Fibroblast of pulmonary artery (primary cell): ENCODE measurements at regions not wholly inside any gene's neighbourhood (a gene's known extent, or its start where the extent isn't known, plus 50 kb on each side); places are given as distances from the start of the nearest gene placed in this dataset.

ENCODE experiments used
- DNase-seq: peaks from one replicate; pipeline ENCODE4 v3.0.0-alpha.2; 2010; ENCODE audit warnings: low read depth
- H3K4me3 ChIP-seq: replicated peaks from 2 replicates; pipeline ENCODE4 v1.5.1; 2011; ENCODE audit warnings: low read depth, mild to moderate bottlenecking, control low read depth, low read length, moderate library complexity
- CTCF ChIP-seq: IDR thresholded peaks from 2 replicates; pipeline ENCODE4 v1.5.1; 2011; ENCODE audit warnings: mild to moderate bottlenecking, control low read depth, low read length, inconsistent platforms; ENCODE audit errors: missing control alignments

GRCh38 chr5:105397749-105398148 is 1835.2 kb upstream of the NUDT12 start:
- no peak for TF ChIP-seq CTCF
- no peak for DNase-seq
- H3K4me3 ChIP-seq = no peak overlapping the region

GRCh38 chr5:105392710-105393149 is 1830.1 kb upstream of the NUDT12 start:
- DNase-seq = no peak
- no peak for TF ChIP-seq CTCF
- H3K4me3 ChIP-seq = no peak overlapping the region

GRCh38 chr5:105392122-105392709 is 1829.6 kb upstream of the NUDT12 start:
- H3K4me3 ChIP-seq = no peak overlapping the region
- no peak for TF ChIP-seq CTCF
- DNase-seq = no peak

GRCh38 chr5:105380126-105380525 is 1817.5 kb upstream of the NUDT12 start:
- no peak for DNase-seq
- no peak for TF ChIP-seq CTCF
- H3K4me3 ChIP-seq = no peak overlapping the region

GRCh38 chr5:105371169-105371568 is 1808.6 kb upstream of the NUDT12 start:
- no peak for TF ChIP-seq CTCF
- DNase-seq = no peak

GRCh38 chr5:105350486-105351140 is 1788.0 kb upstream of the NUDT12 start:
- no peak overlapping the region for H3K4me3 ChIP-seq
- no peak for TF ChIP-seq CTCF
- no peak for DNase-seq

More at GRCh38 chr5:105371169-105371568, 1808.6 kb upstream of the NUDT12 start:
- H3K4me3 ChIP-seq = no peak overlapping the region

- TF ChIP-seq CTCF = no peak
- DNase-seq = no peak
- no peak overlapping the region for H3K4me3 ChIP-seq
Observed at GRCh38 chr5:105331558-105331957, 1769.0 kb upstream of the NUDT12 start.
